HG02981 (cell line): ENCODE measurements at regions not wholly inside any gene's neighbourhood (a gene's known extent, or its start where the extent isn't known, plus 50 kb on each side); places are given as distances from the start of the nearest gene placed in this dataset.

Source experiments
- ATAC-seq: cut with Tn5 transposase; IDR thresholded peaks from one replicate; pipeline ENCODE4 v1.9.1; 2021; ENCODE audit warnings: mild to moderate bottlenecking, moderate library complexity; ENCODE audit not compliant: unreplicated experiment

GRCh38 chr10:112087953-112088456 is 95.6 kb downstream of the GPAM start:
- ATAC-seq: no peak

- no peak for ATAC-seq
Measured at GRCh38 chr10:112091703-112092102, 91.9 kb downstream of the GPAM start.

- no peak for ATAC-seq
Measured at GRCh38 chr10:112092519-112092918, 91.0 kb downstream of the GPAM start.

GRCh38 chr10:112094984-112095383 is 88.6 kb downstream of the GPAM start:
- ATAC-seq: no peak

- no peak for ATAC-seq
Measured at GRCh38 chr10:112095731-112096130, 87.8 kb downstream of the GPAM start.

- no peak for ATAC-seq
Measured at GRCh38 chr10:112098682-112099081, 84.9 kb downstream of the GPAM start.
